A204.1 (cell line): ENCODE measurements at regions not wholly inside any gene's neighbourhood (a gene's known extent, or its start where the extent isn't known, plus 50 kb on each side); places are given as distances from the start of the nearest gene placed in this dataset.
A peak's percentile ranks its signal among the peaks of the same experiment; 100 is the strongest.

ENCODE experiments used
- FAIRE-seq: peaks from 2 replicates; lab custom pipeline; 2012; peaks lifted over from hg19 to GRCh38; lab: Jason Lieb, UNC

DNA sequence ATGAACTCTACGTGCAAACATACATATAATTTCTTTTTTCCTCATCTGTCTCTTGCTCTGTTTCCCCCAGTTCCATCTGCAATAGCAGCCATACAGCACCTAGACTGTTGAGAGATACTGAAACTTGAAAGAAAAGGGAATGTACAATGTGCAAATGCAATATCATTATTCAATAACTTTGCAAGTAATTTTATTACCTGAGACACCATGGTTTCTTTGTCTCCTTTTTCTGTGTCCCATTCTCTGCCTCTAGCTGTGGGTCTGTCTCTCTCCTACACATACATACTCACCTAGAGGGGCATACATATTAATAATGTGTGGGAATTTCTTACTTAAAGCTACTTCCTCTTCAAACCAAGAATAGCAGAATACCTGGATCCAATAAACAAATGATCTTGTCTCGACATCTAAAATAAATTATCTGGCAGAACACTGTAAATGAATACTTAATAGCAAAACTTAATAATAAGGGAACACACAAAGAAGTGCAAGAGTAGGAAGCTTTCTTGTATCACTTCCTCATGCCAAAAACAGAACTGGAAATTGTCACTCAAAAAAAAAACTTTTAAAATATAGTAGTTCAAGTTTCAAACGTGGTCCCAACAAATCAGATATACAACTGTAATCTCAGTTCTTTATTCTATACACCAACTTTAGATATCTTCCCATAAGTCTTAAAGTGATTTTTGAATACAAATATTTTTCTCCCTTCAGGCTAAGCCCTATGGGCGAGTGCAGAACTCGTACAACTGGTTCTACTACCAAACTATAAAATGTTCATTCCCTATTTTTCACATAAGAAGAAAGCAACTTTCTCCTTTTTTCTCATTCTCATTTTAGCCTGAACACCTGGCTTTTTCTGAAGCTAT lies 194.6 kb downstream of the NRIP1 start:
- FAIRE-seq: no peak

DNA sequence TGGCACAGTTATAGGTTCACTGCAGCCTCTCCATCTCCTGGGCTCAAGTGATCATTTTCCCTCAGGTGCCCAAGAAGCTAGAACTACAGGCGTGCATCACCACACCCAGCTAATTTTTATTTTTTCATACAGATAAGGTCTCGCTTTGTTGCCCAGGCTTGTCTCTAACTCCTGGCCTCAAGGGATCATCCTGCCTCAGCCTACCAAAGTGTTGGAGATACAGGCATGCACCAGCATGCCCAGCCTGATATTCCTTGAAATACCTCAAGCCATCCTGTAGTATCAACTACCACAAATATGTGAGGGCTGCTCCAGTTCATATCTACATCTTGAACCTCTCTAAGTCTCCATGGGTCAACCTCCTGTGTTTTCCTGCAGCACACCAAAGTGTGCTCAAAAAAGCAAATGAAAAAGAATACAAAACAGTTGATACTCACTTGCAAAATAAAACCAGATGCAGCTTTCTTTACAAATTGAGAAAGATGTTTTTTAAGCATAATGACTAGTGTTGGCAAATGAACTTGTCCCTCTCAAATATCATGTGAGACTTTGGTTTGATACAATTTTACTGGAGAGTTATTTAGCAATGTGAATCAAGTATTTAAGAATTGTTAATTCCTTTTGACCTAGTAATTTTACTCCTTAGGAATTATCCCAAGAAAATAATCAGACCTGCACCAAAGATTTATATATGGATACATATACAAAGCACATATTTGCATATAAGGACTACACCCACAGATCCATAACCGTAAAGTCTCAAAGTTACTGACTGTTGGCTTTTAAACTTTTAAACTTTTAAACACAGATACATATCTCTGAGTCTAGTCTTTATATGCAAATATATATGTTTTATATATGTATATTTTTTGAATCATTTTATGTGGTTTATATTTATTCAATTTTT lies 197.7 kb downstream of the NRIP1 start:
- no peak for FAIRE-seq

DNA sequence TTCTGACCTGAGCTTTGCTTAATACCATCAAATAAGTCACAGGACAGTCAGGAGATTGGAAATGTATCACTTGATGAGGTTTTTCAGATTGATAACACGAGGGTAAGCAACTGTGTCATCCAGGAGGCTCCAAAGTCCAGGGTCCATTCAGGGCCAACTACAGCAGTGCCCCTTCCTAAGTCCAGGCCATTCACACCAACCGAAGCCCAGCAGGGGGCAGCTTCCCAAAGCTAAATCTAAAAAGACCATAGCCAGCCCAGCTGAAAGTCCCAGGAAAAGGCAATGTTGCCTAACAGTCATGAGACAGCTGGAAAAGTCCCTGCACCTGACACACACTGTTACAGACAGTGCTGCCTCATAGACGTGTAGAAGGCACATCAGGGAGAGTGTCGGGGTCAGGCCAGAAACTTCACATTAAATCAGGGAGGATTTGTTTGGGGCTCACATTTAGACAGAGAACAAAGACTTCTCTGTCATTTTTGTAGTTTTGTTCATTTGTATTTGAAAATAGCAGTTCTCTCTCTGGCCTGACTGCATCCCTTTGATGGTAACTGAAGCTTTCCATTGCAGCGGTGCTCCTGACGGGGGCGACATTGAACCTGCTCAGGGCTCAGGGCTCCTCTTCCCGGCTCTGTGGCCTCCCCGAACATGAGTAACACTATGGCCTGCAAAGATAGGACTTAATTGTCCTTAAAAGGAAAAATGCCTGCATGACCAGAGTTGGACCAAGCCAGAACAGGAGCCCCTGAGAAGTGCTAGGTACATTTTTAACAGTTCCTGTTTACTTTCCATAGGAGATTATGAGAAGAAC lies 200.4 kb downstream of the NRIP1 start:
- FAIRE-seq: no peak

DNA sequence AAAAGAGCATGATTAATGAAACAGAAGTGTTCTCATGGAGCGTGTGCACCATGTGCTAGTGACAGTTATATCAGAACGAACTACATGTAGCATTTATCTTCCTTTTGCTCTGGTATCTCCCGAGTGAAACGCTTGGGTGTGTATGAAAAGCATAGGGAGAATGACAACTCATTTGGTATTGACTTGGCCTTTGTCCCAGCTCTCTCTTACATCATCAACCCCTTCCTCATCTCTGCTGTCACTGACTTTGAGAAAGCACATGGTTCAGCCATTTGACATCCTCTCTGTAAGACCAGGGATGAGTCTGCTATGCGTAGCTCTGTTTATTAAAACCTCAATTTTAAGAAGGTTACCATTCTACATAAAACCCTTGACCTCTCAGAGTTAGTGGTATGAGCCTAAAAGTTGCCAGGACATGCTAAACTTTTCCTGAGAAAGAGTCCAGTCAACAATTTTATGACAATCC lies 201.0 kb downstream of the NRIP1 start:
- no peak for FAIRE-seq

- peak; percentile 73 for FAIRE-seq
Observed at GRCh38 chr21:14862794-14863720, 201.7 kb downstream of the NRIP1 start.

GRCh38 chr21:14858311-14858710 lies 206.5 kb downstream of the NRIP1 start:
- no peak for FAIRE-seq

DNA sequence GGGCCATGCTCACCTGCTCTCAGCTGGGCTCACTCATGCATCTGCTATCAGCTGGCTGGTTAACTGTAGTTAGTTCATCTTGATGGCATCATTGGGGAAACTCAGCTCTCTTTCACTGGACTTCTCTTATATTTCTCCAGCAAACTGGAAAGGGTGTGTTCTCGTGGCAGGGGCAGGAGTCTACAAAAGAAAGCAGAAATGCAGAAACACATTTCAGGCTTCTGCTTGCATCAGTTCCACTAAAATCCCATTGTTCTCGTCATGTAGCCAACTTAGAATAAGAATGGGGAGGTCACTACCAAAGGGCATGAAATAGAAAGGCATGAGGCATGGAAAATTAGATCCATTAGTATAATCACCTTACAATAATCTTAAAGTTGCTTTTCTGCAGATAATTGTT lies 207.3 kb downstream of the NRIP1 start:
- FAIRE-seq: no peak

- FAIRE-seq: no peak
Observed at GRCh38 chr21:14850394-14850793, 214.4 kb downstream of the NRIP1 start.

DNA sequence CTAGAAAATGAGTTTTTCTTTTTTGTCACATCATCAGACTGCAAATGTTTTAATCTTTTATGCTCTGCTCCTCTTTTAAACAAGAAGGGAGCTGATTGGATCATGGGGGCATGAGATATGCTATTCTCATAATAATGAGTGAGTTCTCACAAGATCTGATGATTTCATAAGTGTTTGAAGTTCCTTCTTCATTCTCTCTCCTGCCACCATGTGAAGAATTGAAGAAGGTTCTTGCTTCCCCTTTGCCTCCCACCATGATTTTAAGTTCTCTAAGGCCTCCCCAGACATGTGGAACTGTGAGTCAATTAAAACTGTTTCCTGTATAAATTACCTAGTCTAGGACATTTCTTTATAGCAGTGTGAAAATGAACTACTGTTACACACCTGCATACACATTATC lies 218.2 kb downstream of the NRIP1 start:
- no peak for FAIRE-seq

DNA sequence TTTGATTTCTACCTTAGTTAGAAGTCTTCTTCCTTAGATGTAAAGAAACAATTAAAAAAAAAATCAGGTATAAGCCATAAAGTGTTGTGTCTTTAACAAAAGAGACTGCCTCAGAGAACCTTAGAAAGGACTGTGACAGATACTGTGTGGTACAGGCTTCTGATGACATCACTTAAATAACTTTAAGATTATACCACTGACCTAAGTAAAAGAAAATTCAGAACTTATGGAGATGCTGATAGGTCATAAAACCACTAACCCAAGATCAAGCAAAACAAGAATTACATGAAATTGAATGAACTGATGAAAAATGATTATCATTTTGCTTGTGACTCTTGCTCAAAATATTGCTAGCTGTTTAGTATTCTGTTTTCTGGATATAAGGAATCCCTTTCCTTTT lies 220.8 kb downstream of the NRIP1 start:
- no peak for FAIRE-seq

GRCh38 chr21:14842601-14843000 lies 222.2 kb downstream of the NRIP1 start:
- FAIRE-seq: no peak

DNA sequence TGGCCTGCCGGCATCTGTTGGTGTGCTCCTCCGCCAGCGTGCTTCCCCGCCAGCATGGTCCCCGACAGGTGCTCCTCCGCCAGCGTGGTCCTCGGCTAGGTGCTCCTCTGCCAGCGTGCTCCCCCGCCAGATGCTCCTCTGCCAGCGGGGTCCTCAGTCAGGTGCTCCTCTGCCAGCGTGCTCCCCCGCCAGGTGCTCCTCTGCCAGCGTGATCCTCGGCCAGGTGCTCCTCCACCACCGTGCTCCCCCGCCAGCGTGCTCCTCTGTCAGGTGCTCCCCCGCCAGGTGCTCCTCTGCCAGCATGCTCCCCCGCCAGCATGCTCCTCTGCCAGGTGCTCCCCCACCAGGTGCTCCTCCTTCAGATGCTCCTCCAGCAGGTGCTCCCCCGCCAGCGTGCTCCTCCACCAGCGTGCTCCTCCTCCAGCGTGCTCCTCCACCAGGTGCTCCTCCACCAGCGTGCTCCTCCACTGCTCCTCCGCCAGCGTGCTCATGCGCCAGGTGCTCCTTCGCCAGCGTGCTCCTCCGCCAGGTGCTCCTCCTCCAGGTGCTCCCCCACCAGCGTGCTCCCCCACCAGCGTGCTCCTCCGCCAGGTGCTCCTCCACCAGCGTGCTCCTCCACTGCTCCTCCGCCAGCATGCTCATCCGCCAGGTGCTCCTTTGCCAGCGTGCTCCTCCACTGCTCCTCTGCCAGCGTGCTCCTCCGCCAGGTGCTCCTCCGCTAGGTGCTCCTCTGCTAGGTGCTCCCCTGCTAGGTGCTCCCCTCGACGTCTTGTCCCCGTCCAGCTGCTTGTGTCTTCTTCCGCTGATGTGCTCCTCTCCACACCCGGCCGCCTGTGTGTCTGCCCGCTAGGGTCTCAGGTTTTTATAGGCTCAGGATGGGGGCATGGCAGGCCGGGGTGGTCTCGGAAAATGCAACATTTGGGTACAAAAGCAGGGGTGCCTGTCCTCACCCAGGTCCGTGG lies 223.0 kb downstream of the NRIP1 start:
- no peak for FAIRE-seq

GRCh38 chr21:14838400-14838799 lies 226.4 kb downstream of the NRIP1 start:
- no peak for FAIRE-seq

GRCh38 chr21:14836950-14837349 lies 227.8 kb downstream of the NRIP1 start:
- FAIRE-seq: no peak

DNA sequence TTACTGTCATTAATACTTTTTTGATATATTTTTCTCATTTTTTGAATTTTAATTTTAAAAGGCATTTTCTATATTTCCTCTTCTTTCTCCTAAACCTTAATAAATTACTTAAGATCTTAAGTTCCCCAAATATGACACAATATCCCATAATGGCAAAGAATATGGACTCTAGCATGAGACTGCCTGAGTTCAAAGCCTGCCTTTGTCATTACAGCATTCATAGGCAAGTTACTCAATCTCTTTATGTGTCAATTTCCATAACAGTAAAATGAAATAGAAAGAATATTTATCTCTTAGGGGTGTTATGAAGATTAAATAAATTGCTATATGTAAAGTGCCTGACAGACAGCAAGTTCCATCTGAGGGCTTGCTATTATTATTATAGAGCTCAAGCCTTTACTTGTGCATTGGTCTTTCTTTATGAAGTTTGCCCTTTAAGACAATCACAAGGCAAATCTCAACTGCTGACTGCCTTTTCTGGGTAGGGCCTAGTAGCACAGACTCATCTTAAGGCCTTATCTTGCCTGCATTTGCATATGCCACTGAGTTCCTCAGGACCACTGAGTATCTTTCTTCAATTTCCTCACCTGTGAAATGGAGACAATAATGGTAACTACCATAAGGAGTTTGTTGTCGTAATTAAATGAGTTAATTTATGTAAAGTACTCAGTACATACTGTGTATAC lies 231.0 kb downstream of the NRIP1 start:
- no peak for FAIRE-seq

GRCh38 chr21:14833241-14833640 lies 231.6 kb downstream of the NRIP1 start:
- FAIRE-seq: no peak

DNA sequence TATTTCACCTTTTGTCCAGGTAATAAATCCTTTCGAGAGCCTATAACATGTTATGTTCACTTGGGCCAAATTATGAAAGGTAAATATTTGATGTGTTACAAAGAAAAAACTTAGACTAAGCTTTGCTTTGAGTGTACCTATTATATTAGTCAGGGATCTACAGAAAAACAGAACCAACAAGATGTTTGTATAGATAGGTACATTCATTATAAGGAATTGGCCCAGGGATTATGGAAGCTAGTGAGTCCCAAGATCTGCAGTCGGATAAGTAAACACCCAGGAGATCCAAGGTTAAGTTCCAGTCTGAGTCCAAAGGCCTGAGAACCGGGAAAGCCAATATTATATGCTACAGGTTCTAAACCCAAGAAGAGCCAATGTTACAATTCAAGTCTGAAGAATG lies 234.5 kb downstream of the NRIP1 start:
- FAIRE-seq: no peak

DNA sequence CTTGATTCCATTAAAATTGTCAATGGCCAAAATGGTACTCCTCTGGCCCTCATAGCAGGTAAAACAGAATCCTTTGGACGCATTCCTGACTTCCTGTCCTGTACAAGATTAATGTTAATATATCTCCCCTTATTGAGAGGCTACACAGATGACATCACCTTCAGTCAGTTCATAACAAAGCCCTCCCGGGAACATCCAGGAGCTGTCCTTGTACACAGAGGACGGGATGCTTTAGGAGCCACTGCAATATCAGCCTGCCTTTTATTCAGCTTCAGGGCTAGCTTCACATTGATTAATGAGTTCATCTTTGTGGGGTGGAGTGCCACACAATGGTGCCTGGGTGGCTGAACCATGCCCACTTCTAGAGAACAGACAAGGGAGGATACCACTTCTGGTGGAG lies 235.1 kb downstream of the NRIP1 start:
- no peak for FAIRE-seq

GRCh38 chr21:14827468-14827867 lies 237.3 kb downstream of the NRIP1 start:
- FAIRE-seq: no peak
